Neuronal stem cell (in vitro differentiated cells): ENCODE measurements at regions not wholly inside any gene's neighbourhood (a gene's known extent, or its start where the extent isn't known, plus 50 kb on each side); places are given as distances from the start of the nearest gene placed in this dataset.

Experiments used
- DNase-seq: peaks from one replicate; pipeline ENCODE4 v3.0.0-alpha.2; 2013; ENCODE audit warnings: low spot score
- H2AFZ ChIP-seq: one replicate; pipeline ENCODE4 v1.6.1; 2013; ENCODE audit warnings: mild to moderate bottlenecking, low read length, inconsistent platforms
- H2AK5ac ChIP-seq: 2 replicates; pipeline ENCODE4 v1.6.1; 2013; ENCODE audit warnings: low read depth, mild to moderate bottlenecking, inconsistent platforms, low read length, moderate library complexity, mixed read lengths
- H2BK120ac ChIP-seq: 2 replicates; pipeline ENCODE4 v1.6.1; 2013; ENCODE audit warnings: low read depth, mild to moderate bottlenecking, inconsistent platforms, low read length, moderate library complexity, mixed read lengths
- H2BK12ac ChIP-seq: one replicate; pipeline ENCODE4 v1.6.1; 2013; ENCODE audit warnings: low read length, inconsistent platforms
- H2BK15ac ChIP-seq: 2 replicates; pipeline ENCODE4 v1.6.1; 2013; ENCODE audit warnings: mild to moderate bottlenecking, low read length, inconsistent platforms, mixed read lengths
- H2BK5ac ChIP-seq: one replicate; pipeline ENCODE4 v1.6.1; 2013; ENCODE audit warnings: inconsistent platforms, mild to moderate bottlenecking, low read length, moderate library complexity
- H3K14ac ChIP-seq: one replicate; pipeline ENCODE4 v1.6.1; 2013; ENCODE audit warnings: low read length, inconsistent platforms
- H3K18ac ChIP-seq: 2 replicates; pipeline ENCODE4 v1.6.1; 2013; ENCODE audit warnings: low read length, inconsistent platforms
- H3K23ac ChIP-seq: 2 replicates; pipeline ENCODE4 v1.6.1; 2013; ENCODE audit warnings: low read depth, mild to moderate bottlenecking, mixed read lengths, low read length, inconsistent platforms; ENCODE audit not compliant: poor library complexity
- H3K27ac ChIP-seq: replicated peaks from 3 replicates; pipeline ENCODE4 v1.5.1; 2013; ENCODE audit warnings: low read length, inconsistent platforms
- H3K27me3 ChIP-seq, 3 experiments: 2 replicates each; pipeline ENCODE4 v1.6.1; 2013; ENCODE audit warnings: low read length in 3 of 3, mild to moderate bottlenecking in 2 of 3, inconsistent platforms in 1 of 3, low read depth in 1 of 3, mixed read lengths in 1 of 3, moderate library complexity in 1 of 3; ENCODE audit not compliant: control insufficient read depth in 3 of 3, insufficient read depth in 3 of 3
- H3K36me3 ChIP-seq, 2 donors: replicated peaks in 1 of 2; 2 replicates each; pipeline ENCODE4 v1.6.1; 2013; ENCODE audit warnings: low read length in 2 of 2; ENCODE audit not compliant: control insufficient read depth in 2 of 2, insufficient read depth in 2 of 2
- H3K4ac ChIP-seq: 2 replicates; pipeline ENCODE4 v1.6.1; 2013; ENCODE audit warnings: inconsistent platforms, mild to moderate bottlenecking, low read length, moderate library complexity
- H3K4me1 ChIP-seq, 2 donors: 1 replicate in 1 of 2; 2 replicates in 1 of 2; pipeline ENCODE4 v1.6.1; 2013; ENCODE audit warnings: low read length in 2 of 2, low read depth in 1 of 2; ENCODE audit not compliant: control insufficient read depth in 2 of 2, insufficient read depth in 1 of 2
- H3K4me2 ChIP-seq: one replicate; pipeline ENCODE4 v1.6.1; 2013; ENCODE audit warnings: mild to moderate bottlenecking, low read length, inconsistent platforms; ENCODE audit not compliant: insufficient read depth, poor library complexity, severe bottlenecking
- H3K4me3 ChIP-seq, 2 donors: 2 replicates each; pipeline ENCODE4 v1.5.1; 2013; ENCODE audit warnings: low read length in 2 of 2, mild to moderate bottlenecking in 2 of 2, inconsistent platforms in 1 of 2, moderate library complexity in 1 of 2
- H3K79me1 ChIP-seq: one replicate; pipeline ENCODE4 v1.6.1; 2013; ENCODE audit warnings: low read depth, mild to moderate bottlenecking, inconsistent platforms, low read length, moderate library complexity
- H3K9ac ChIP-seq: one replicate; pipeline ENCODE4 v1.6.1; 2013; ENCODE audit warnings: mild to moderate bottlenecking, low read depth, low read length, inconsistent platforms; ENCODE audit not compliant: poor library complexity
- H3K9me3 ChIP-seq, 2 donors: replicated peaks in 1 of 2; 2 replicates each; pipeline versions ENCODE3 to v1.6.1; 2013; ENCODE audit warnings: low read length in 2 of 2, mild to moderate bottlenecking in 2 of 2, inconsistent platforms in 1 of 2, low read depth in 1 of 2, mixed read lengths in 1 of 2, moderate library complexity in 1 of 2; ENCODE audit not compliant: control insufficient read depth in 2 of 2, insufficient read depth in 1 of 2
- H4K8ac ChIP-seq: one replicate; pipeline ENCODE4 v1.6.1; 2013; ENCODE audit warnings: low read depth, mild to moderate bottlenecking, inconsistent platforms, low read length, moderate library complexity
- H4K91ac ChIP-seq: one replicate; pipeline ENCODE4 v1.6.1; 2013; ENCODE audit warnings: low read length, low read depth, mild to moderate bottlenecking, inconsistent platforms; ENCODE audit not compliant: poor library complexity
- WGBS, 2 donors: extraction: QIAGEN DNeasy Blood & Tissue Kit; methylation state at CpG; one replicate each; pipeline ENCODE4 v1.1.7; 2013; ENCODE audit warnings: missing lambda C conversion rate in 2 of 2, mixed read lengths in 1 of 2; ENCODE audit not compliant: insufficient read length in 2 of 2, insufficient replicate concordance in 1 of 2; ENCODE audit errors: extremely low coverage in 2 of 2; 5-methylcytosine and 5-hydroxymethylcytosine counted together

GRCh38 chr22:45112136-45112879 is 51.4 kb upstream of the NUP50 start:
- Histone ChIP-seq H4K8ac (no peak overlapping the region), H2BK120ac (no peak overlapping the region), H3K9ac (no peak overlapping the region), H3K14ac (no peak overlapping the region), H3K4me1 (no peaks in the 10 kb centered on the region), H3K27me3 (no peaks in the 10 kb centered on the region), H3K36me3 (no peaks in the 10 kb centered on the region), H3K79me1 (no peaks in the 10 kb centered on the region), H2AK5ac (no peak overlapping the region), H2BK12ac (no peak overlapping the region), H3K18ac (no peak overlapping the region), H3K4ac (no peak overlapping the region), H3K27ac (no peak overlapping the region), H2AFZ (no peak overlapping the region), H3K9me3 (no peaks in the 10 kb centered on the region), H2BK15ac (no peak overlapping the region), H4K91ac (no peak overlapping the region), H3K23ac (no peak overlapping the region), H3K4me2 (no peak overlapping the region), H2BK5ac (no peak overlapping the region), H3K4me3 (no peak overlapping the region)
- no peak for DNase-seq
- no CpG with 5 or more reads among the region's 5 CpGs for WGBS, 2 donors
